IMR-90 (cell line): ENCODE measurements at regions not wholly inside any gene's neighbourhood (a gene's known extent, or its start where the extent isn't known, plus 50 kb on each side); places are given as distances from the start of the nearest gene placed in this dataset.

Source experiments
- ATAC-seq: fragments of 200-7000 bp; cut with Tn5 transposase; 2 replicates; pipeline ENCODE4 v1.9.1; 2020; ENCODE audit warnings: low read depth, mild to moderate bottlenecking, moderate library complexity
- BruUV-seq: library from RNA; stranded (reverse); fragments of 400-500 nt; replicated peaks from 2 replicates; lab custom pipeline; 2021; lab: Mats Ljungman, UMichigan
- CTCF ChIA-PET: fragments of 300-600 bp; formaldehyde crosslinking; extraction: SDS; loops from one replicate; lab custom pipeline; 2021; ENCODE audit warnings: antibody characterized with exemption; lab: Yijun Ruan, JAX
- POLR2A ChIA-PET: fragments of 300-600 bp; sonication (Branson Sonifier 250); formaldehyde crosslinking; loops from one replicate; lab custom pipeline; 2022; ENCODE audit warnings: antibody characterized with exemption; ENCODE audit not compliant: unreplicated experiment; lab: Charles Lee
- DNase-seq: peaks from one replicate; pipeline ENCODE4 v3.0.0; 2013
- H2AFZ ChIP-seq: replicated peaks from 2 replicates; pipeline ENCODE3; 2013; ENCODE audit warnings: low read length, mild to moderate bottlenecking; ENCODE audit not compliant: poor library complexity
- H2AK5ac ChIP-seq: 2 replicates; pipeline ENCODE4 v1.6.1; 2013; ENCODE audit warnings: low read depth, low read length, inconsistent platforms
- H2AK9ac ChIP-seq: replicated peaks from 2 replicates; pipeline ENCODE3; 2013; ENCODE audit warnings: mild to moderate bottlenecking, low read depth, low read length, moderate library complexity; ENCODE audit not compliant: poor library complexity
- H2BK120ac ChIP-seq: 2 replicates; pipeline ENCODE4 v1.6.1; 2013; ENCODE audit warnings: low read depth, low read length, inconsistent platforms
- H2BK15ac ChIP-seq: 3 replicates; pipeline ENCODE4 v1.6.1; 2013; ENCODE audit warnings: low read depth, low read length, inconsistent platforms
- H2BK20ac ChIP-seq: 2 replicates; pipeline ENCODE4 v1.6.1; 2013; ENCODE audit warnings: low read depth, mild to moderate bottlenecking, inconsistent platforms, low read length, moderate library complexity
- H2BK5ac ChIP-seq: 2 replicates; pipeline ENCODE4 v1.6.1; 2013; ENCODE audit warnings: mild to moderate bottlenecking, low read depth, low read length, inconsistent platforms; ENCODE audit not compliant: poor library complexity, severe bottlenecking
- H3K14ac ChIP-seq: replicated peaks from 2 replicates; pipeline ENCODE4 v1.6.1; 2013; ENCODE audit warnings: low read depth, low read length, inconsistent platforms
- H3K18ac ChIP-seq: 2 replicates; pipeline ENCODE4 v1.6.1; 2013; ENCODE audit warnings: low read depth, low read length, control low read depth
- H3K23ac ChIP-seq: 2 replicates; pipeline ENCODE4 v1.6.1; 2013; ENCODE audit warnings: low read depth, low read length, inconsistent platforms
- H3K27ac ChIP-seq: 2 replicates; pipeline ENCODE4 v1.5.1; 2013; ENCODE audit warnings: mild to moderate bottlenecking, control low read depth, low read length; ENCODE audit not compliant: insufficient read depth
- H3K27me3 ChIP-seq: 2 replicates; pipeline ENCODE4 v1.6.1; 2013; ENCODE audit warnings: low read length; ENCODE audit not compliant: control insufficient read depth, insufficient read depth
- H3K36me3 ChIP-seq: 2 replicates; pipeline ENCODE4 v1.6.1; 2013; ENCODE audit warnings: low read length, mixed read lengths; ENCODE audit not compliant: control insufficient read depth, insufficient read depth
- H3K4ac ChIP-seq: 2 replicates; pipeline ENCODE4 v1.6.1; 2013; ENCODE audit warnings: low read depth, low read length, inconsistent platforms
- H3K4me1 ChIP-seq: 2 replicates; pipeline ENCODE4 v1.6.1; 2013; ENCODE audit warnings: low read length, mixed read lengths; ENCODE audit not compliant: control insufficient read depth, insufficient read depth
- H3K4me2 ChIP-seq: 2 replicates; pipeline ENCODE4 v1.6.1; 2013; ENCODE audit warnings: low read depth, mild to moderate bottlenecking, control low read depth, low read length, moderate library complexity
- H3K4me3 ChIP-seq: 2 replicates; pipeline ENCODE4 v1.5.1; 2013; ENCODE audit warnings: low read depth, mild to moderate bottlenecking, control low read depth, low read length, moderate library complexity; ENCODE audit not compliant: insufficient read depth
- H3K56ac ChIP-seq: 2 replicates; pipeline ENCODE4 v1.6.1; 2013; ENCODE audit warnings: low read length, inconsistent platforms; ENCODE audit not compliant: insufficient read depth; ENCODE audit errors: extremely low read depth
- H3K79me1 ChIP-seq, 2 experiments: 2 replicates each; pipeline ENCODE4 v1.6.1; 2013; ENCODE audit warnings: low read length in 2 of 2, inconsistent platforms in 1 of 2, low read depth in 1 of 2
- H3K9ac ChIP-seq: 2 replicates; pipeline ENCODE4 v1.6.1; 2013; ENCODE audit warnings: low read depth, low read length, control low read depth
- H3K9me1 ChIP-seq: 2 replicates; pipeline ENCODE4 v1.6.1; 2013; ENCODE audit warnings: low read length, inconsistent platforms; ENCODE audit not compliant: insufficient read depth
- H3K9me3 ChIP-seq: 2 replicates; pipeline ENCODE4 v1.6.1; 2013; ENCODE audit warnings: low read length; ENCODE audit not compliant: control insufficient read depth, insufficient read depth
- H4K20me1 ChIP-seq: 2 replicates; pipeline ENCODE4 v1.6.1; 2013; ENCODE audit warnings: low read length, inconsistent platforms; ENCODE audit not compliant: insufficient read depth
- H4K5ac ChIP-seq: 2 replicates; pipeline ENCODE4 v1.6.1; 2013; ENCODE audit warnings: mild to moderate bottlenecking, low read depth, low read length, control low read depth
- H4K8ac ChIP-seq, 2 experiments: 2 replicates each; pipeline ENCODE4 v1.6.1; 2013; ENCODE audit warnings: low read depth in 2 of 2, low read length in 2 of 2, control low read depth in 1 of 2, inconsistent platforms in 1 of 2
- H4K91ac ChIP-seq: 2 replicates; pipeline ENCODE4 v1.6.1; 2013; ENCODE audit warnings: low read depth, low read length, inconsistent platforms; ENCODE audit not compliant: insufficient read depth
- BHLHE40 ChIP-seq: fragments of 150-350 bp; IDR thresholded peaks from 2 replicates; pipeline ENCODE4 v1.6.1; 2016; ENCODE audit warnings: mild to moderate bottlenecking, low read depth, low read length
- CEBPB ChIP-seq: IDR thresholded peaks from 2 replicates; pipeline ENCODE4 v1.6.1; 2012; ENCODE audit warnings: low read depth, low read length, improper control_type of control experiment
- POLR2A ChIP-seq: IDR thresholded peaks from 2 replicates; pipeline ENCODE4 v1.6.1; 2012; ENCODE audit warnings: mild to moderate bottlenecking, low read depth, low read length
- RAD21 ChIP-seq: IDR thresholded peaks from 2 replicates; pipeline ENCODE4 v1.6.1; 2012; ENCODE audit warnings: low read length, improper control_type of control experiment
- RFX5 ChIP-seq: IDR thresholded peaks from 2 replicates; pipeline ENCODE4 v1.8.0; 2012; ENCODE audit warnings: low read depth, mild to moderate bottlenecking, low read length, moderate library complexity
- WGBS, 2 experiments: methylation state at CpG; one replicate each; pipeline versions ENCODE4 v1.1.5 to v1.1.7; 2013; ENCODE audit warnings: missing lambda C conversion rate in 2 of 2; ENCODE audit not compliant: insufficient read length in 1 of 2; ENCODE audit errors: extremely low coverage in 2 of 2; 5-methylcytosine and 5-hydroxymethylcytosine counted together
- dilution Hi-C: fragments of 300-500 bp; cut with HindIII; formaldehyde crosslinking; loops from one replicate; pipeline ENCODE4 v1.14.3; 2018; ENCODE audit warnings: low sequenced_read_pairs; ENCODE audit not compliant: unreplicated experiment
- in situ Hi-C: fragments of 300-500 bp; cut with MboI; formaldehyde crosslinking; loops from 3 replicates; pipeline ENCODE4 v1.14.3; 2019; ENCODE audit warnings: low sequenced_read_pairs, inconsistent platforms, mixed read lengths
- intact Hi-C: fragments of 100-400 bp; cut with micrococcal nuclease; formaldehyde crosslinking; loops from 2 replicates; pipeline ENCODE4 v1.10.0; 2022
- TF ChIP-seq, protein P1 (sequence below): fragments of 150-350 bp; IDR thresholded peaks from 2 replicates; pipeline ENCODE4 v1.6.1; 2017; ENCODE audit warnings: mild to moderate bottlenecking, antibody characterized with exemption, low read length, low read depth
- TF ChIP-seq, protein P2 (sequence below): fragments of 150-350 bp; IDR thresholded peaks from 2 replicates; pipeline ENCODE4 v1.6.1; 2016; ENCODE audit warnings: low read depth, mild to moderate bottlenecking, low read length, moderate library complexity, borderline replicate concordance
- TF ChIP-seq, protein P3 (sequence below): conservative IDR thresholded peaks from 2 replicates; pipeline ENCODE4 v1.5.1; 2012; ENCODE audit warnings: mild to moderate bottlenecking, low read depth, low read length, improper control_type of control experiment

DNA sequence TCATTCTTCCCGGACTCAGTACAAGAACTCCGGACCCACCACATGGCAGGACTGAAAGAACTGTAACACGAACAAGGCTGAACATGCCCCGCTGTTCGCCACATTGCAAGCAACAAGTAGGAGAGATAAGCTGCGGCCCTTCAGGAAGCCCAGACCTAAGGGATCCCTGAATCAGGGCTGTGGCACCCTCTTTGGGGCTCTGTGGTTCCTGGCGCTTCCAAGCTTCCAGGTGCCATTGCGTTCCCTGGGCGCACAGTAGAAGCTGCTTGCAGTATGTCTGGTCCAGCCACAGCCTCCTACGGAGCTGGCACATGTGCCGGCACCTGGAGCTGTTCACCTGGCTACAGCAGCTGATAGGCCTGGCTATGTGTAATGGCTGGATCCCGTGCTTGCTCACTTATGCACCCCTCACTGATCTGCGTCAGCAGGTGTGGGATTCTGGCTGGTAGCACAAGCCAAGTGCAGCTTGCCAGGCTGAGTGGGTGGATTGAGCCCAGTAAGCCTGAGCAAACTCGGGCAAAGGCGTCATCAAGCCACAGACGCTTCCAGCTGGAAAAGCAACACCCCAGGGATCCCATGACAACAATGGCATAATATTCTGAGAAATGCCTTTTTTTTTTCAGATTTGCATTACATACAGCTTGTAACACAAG lies 748.6 kb upstream of the GBE1 start:
- H3K4ac ChIP-seq = no peak overlapping the region
- ATAC-seq = no peak
- no peak overlapping the region for H3K27ac ChIP-seq
- no peak overlapping the region for H2AK5ac ChIP-seq
- TF ChIP-seq BHLHE40 = no peak
- TF ChIP-seq, protein P1, sequence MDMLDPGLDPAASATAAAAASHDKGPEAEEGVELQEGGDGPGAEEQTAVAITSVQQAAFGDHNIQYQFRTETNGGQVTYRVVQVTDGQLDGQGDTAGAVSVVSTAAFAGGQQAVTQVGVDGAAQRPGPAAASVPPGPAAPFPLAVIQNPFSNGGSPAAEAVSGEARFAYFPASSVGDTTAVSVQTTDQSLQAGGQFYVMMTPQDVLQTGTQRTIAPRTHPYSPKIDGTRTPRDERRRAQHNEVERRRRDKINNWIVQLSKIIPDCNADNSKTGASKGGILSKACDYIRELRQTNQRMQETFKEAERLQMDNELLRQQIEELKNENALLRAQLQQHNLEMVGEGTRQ = no peak
- TF ChIP-seq, protein P2, sequence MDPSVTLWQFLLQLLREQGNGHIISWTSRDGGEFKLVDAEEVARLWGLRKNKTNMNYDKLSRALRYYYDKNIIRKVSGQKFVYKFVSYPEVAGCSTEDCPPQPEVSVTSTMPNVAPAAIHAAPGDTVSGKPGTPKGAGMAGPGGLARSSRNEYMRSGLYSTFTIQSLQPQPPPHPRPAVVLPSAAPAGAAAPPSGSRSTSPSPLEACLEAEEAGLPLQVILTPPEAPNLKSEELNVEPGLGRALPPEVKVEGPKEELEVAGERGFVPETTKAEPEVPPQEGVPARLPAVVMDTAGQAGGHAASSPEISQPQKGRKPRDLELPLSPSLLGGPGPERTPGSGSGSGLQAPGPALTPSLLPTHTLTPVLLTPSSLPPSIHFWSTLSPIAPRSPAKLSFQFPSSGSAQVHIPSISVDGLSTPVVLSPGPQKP = no peak
- no peak for TF ChIP-seq CEBPB
- no peak for TF ChIP-seq RFX5
- TF ChIP-seq, protein P3, sequence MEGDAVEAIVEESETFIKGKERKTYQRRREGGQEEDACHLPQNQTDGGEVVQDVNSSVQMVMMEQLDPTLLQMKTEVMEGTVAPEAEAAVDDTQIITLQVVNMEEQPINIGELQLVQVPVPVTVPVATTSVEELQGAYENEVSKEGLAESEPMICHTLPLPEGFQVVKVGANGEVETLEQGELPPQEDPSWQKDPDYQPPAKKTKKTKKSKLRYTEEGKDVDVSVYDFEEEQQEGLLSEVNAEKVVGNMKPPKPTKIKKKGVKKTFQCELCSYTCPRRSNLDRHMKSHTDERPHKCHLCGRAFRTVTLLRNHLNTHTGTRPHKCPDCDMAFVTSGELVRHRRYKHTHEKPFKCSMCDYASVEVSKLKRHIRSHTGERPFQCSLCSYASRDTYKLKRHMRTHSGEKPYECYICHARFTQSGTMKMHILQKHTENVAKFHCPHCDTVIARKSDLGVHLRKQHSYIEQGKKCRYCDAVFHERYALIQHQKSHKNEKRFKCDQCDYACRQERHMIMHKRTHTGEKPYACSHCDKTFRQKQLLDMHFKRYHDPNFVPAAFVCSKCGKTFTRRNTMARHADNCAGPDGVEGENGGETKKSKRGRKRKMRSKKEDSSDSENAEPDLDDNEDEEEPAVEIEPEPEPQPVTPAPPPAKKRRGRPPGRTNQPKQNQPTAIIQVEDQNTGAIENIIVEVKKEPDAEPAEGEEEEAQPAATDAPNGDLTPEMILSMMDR = no peak
- no peak for TF ChIP-seq POLR2A
- TF ChIP-seq RAD21 = no peak
- no peak overlapping the region for H3K4me2 ChIP-seq
- DNase-seq = no peak
- no peak overlapping the region for H2AK9ac ChIP-seq
- no TSS peak for BruUV-seq
- H2BK15ac ChIP-seq = no peak overlapping the region
- H2AFZ ChIP-seq = no peak overlapping the region
- H2BK20ac ChIP-seq = no peak overlapping the region
- no peak overlapping the region for H3K23ac ChIP-seq
- no peaks in the 10 kb centered on the region for H3K79me1 ChIP-seq
- no peaks in the 10 kb centered on the region for H3K36me3 ChIP-seq
- no peaks in the 10 kb centered on the region for H4K20me1 ChIP-seq
- in situ Hi-C loops = no loop called here
- H4K5ac ChIP-seq = no peak overlapping the region
- no peaks in the 10 kb centered on the region for H3K27me3 ChIP-seq
- no peak overlapping the region for H4K91ac ChIP-seq
- no peak overlapping the region for H3K4me3 ChIP-seq
- H3K18ac ChIP-seq = no peak overlapping the region
- dilution Hi-C loops = no loop called here
- WGBS, 2 experiments = 100% methylated on average over 1 of the region's 16 CpGs; no CpG with 5 or more reads in 1 of the 2 experiments
- no peak overlapping the region for H2BK5ac ChIP-seq
- intact Hi-C loops = no loop called here
- H2BK120ac ChIP-seq = no peak overlapping the region
- H3K4me1 ChIP-seq = no peaks in the 10 kb centered on the region
- no peak overlapping the region for H4K8ac ChIP-seq
- H3K9me1 ChIP-seq = no peaks in the 10 kb centered on the region
- no peak overlapping the region for H3K9ac ChIP-seq
- H3K14ac ChIP-seq = no peak overlapping the region
- ChIA-PET POLR2A (no interaction called here), CTCF (no interaction called here)
- H3K56ac ChIP-seq = no peak overlapping the region
- peaks cover 20% of the 10 kb centered on the region for H3K9me3 ChIP-seq
